Type B pancreatic cell (in vitro differentiated cells): ENCODE measurements at regions not wholly inside any gene's neighbourhood (a gene's known extent, or its start where the extent isn't known, plus 50 kb on each side); places are given as distances from the start of the nearest gene placed in this dataset.
A peak's percentile ranks its signal among the peaks of the same experiment; 100 is the strongest.

Experiments
- DNase-seq: peaks from one replicate; pipeline ENCODE4 v3.0.0; 2021; ENCODE audit warnings: mixed read lengths; ENCODE audit not compliant: unreplicated experiment; ENCODE audit errors: extremely low spot score
- H3K27ac Mint-ChIP-seq: 2 replicates; pipeline ENCODE4 v1.8.0; 2021; ENCODE audit warnings: mild to moderate bottlenecking, mixed read lengths
- H3K27me3 Mint-ChIP-seq: 2 replicates; pipeline ENCODE4 v1.8.0; 2021; ENCODE audit warnings: mixed read lengths
- H3K36me3 Mint-ChIP-seq: 2 replicates; pipeline ENCODE4 v1.8.0; 2021; ENCODE audit warnings: mixed read lengths
- H3K4me1 Mint-ChIP-seq: one replicate; pipeline ENCODE4 v1.8.0; 2021; ENCODE audit warnings: mixed read lengths; ENCODE audit not compliant: unreplicated experiment
- H3K4me3 Mint-ChIP-seq: 2 replicates; pipeline ENCODE4 v1.8.0; 2021; ENCODE audit warnings: mild to moderate bottlenecking, mixed read lengths
- H3K9me3 Mint-ChIP-seq: 2 replicates; pipeline ENCODE4 v1.8.0; 2021; ENCODE audit warnings: mixed read lengths
- CTCF ChIP-seq: fragments of 200-600 bp; sonication (generic); conservative IDR thresholded peaks from 2 replicates; pipeline ENCODE4 v1.5.0; 2021; ENCODE audit warnings: antibody characterized with exemption, mild to moderate bottlenecking

- H3K36me3 Mint-ChIP-seq = no peaks in the 10 kb centered on the region
- H3K4me1 Mint-ChIP-seq = peaks cover 6% of the 10 kb centered on the region
- no peak for TF ChIP-seq CTCF
- H3K4me3 Mint-ChIP-seq = peak overlapping the region; percentile 8
- H3K9me3 Mint-ChIP-seq = no peaks in the 10 kb centered on the region
- H3K27ac Mint-ChIP-seq = no peak overlapping the region
- no peak for DNase-seq
- no peaks in the 10 kb centered on the region for H3K27me3 Mint-ChIP-seq
These were observed 284.4 kb upstream of the RGPD4 start for GRCh38 chr2:107542314-107542740.

GRCh38 chr2:107543793-107544192 is 282.9 kb upstream of the RGPD4 start:
- Mint-ChIP-seq H3K9me3 (no peaks in the 10 kb centered on the region), H3K27ac (no peak overlapping the region), H3K27me3 (no peaks in the 10 kb centered on the region), H3K36me3 (no peaks in the 10 kb centered on the region), H3K4me3 (no peak overlapping the region), H3K4me1 (peaks cover 6% of the 10 kb centered on the region)
- DNase-seq = no peak
- TF ChIP-seq CTCF = no peak

- DNase-seq = no peak
- Mint-ChIP-seq H3K9me3 (no peaks in the 10 kb centered on the region), H3K27ac (no peak overlapping the region), H3K4me1 (peaks cover 6% of the 10 kb centered on the region), H3K36me3 (no peaks in the 10 kb centered on the region), H3K4me3 (no peak overlapping the region), H3K27me3 (no peaks in the 10 kb centered on the region)
- no peak for TF ChIP-seq CTCF
These were observed 281.6 kb upstream of the RGPD4 start for GRCh38 chr2:107545066-107545465.

- Mint-ChIP-seq H3K36me3 (no peaks in the 10 kb centered on the region), H3K4me3 (no peak overlapping the region), H3K4me1 (peaks cover 6% of the 10 kb centered on the region), H3K27ac (no peak overlapping the region), H3K9me3 (no peaks in the 10 kb centered on the region), H3K27me3 (no peaks in the 10 kb centered on the region)
- TF ChIP-seq CTCF = no peak
- DNase-seq = no peak
These were observed 280.8 kb upstream of the RGPD4 start for GRCh38 chr2:107545851-107546250.

GRCh38 chr2:107548216-107548615 is 278.5 kb upstream of the RGPD4 start:
- no peak for DNase-seq
- no peaks in the 10 kb centered on the region for H3K36me3 Mint-ChIP-seq
- no peak for TF ChIP-seq CTCF
- no peak overlapping the region for H3K27ac Mint-ChIP-seq
- H3K4me3 Mint-ChIP-seq = no peak overlapping the region
- H3K4me1 Mint-ChIP-seq = no peaks in the 10 kb centered on the region
- no peaks in the 10 kb centered on the region for H3K27me3 Mint-ChIP-seq
- H3K9me3 Mint-ChIP-seq = peaks cover 4% of the 10 kb centered on the region

- Mint-ChIP-seq H3K27me3 (no peaks in the 10 kb centered on the region), H3K36me3 (no peaks in the 10 kb centered on the region), H3K4me1 (no peaks in the 10 kb centered on the region), H3K4me3 (no peak overlapping the region), H3K27ac (no peak overlapping the region), H3K9me3 (peaks cover 12% of the 10 kb centered on the region)
- no peak for TF ChIP-seq CTCF
- no peak for DNase-seq
These were observed 273.6 kb upstream of the RGPD4 start for GRCh38 chr2:107553046-107553445.
